ENCODE measurements at regions not wholly inside any gene's neighbourhood (a gene's known extent, or its start where the extent isn't known, plus 50 kb on each side); places are given as distances from the start of the nearest gene placed in this dataset.

- TF ChIP-seq, protein P1, sequence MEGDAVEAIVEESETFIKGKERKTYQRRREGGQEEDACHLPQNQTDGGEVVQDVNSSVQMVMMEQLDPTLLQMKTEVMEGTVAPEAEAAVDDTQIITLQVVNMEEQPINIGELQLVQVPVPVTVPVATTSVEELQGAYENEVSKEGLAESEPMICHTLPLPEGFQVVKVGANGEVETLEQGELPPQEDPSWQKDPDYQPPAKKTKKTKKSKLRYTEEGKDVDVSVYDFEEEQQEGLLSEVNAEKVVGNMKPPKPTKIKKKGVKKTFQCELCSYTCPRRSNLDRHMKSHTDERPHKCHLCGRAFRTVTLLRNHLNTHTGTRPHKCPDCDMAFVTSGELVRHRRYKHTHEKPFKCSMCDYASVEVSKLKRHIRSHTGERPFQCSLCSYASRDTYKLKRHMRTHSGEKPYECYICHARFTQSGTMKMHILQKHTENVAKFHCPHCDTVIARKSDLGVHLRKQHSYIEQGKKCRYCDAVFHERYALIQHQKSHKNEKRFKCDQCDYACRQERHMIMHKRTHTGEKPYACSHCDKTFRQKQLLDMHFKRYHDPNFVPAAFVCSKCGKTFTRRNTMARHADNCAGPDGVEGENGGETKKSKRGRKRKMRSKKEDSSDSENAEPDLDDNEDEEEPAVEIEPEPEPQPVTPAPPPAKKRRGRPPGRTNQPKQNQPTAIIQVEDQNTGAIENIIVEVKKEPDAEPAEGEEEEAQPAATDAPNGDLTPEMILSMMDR (IDR thresholded peaks at IDR 0.05), result no peak
- no peak for TF ChIP-seq POLR2A (IDR thresholded peaks at IDR 0.05)
Observed at GRCh38 chr4:159019356-159019755, 83.5 kb upstream of the RAPGEF2 start.
